Activated CD4-positive, alpha-beta T cell treated with anti-CD3 and anti-CD28 coated beads, Interleukin-2, amount 50 U/mL, for 1 hour (primary cell): ENCODE measurements at regions not wholly inside any gene's neighbourhood (a gene's known extent, or its start where the extent isn't known, plus 50 kb on each side); places are given as distances from the start of the nearest gene placed in this dataset.
"Not testable (repeated sequence)": the region's sequence is repeated elsewhere in the genome, so short reads cannot be mapped to it uniquely, and the experiment has no call there.

Source experiments
- DNase-seq: peaks from one replicate; pipeline ENCODE4 v3.0.0-alpha.2; 2020

DNA sequence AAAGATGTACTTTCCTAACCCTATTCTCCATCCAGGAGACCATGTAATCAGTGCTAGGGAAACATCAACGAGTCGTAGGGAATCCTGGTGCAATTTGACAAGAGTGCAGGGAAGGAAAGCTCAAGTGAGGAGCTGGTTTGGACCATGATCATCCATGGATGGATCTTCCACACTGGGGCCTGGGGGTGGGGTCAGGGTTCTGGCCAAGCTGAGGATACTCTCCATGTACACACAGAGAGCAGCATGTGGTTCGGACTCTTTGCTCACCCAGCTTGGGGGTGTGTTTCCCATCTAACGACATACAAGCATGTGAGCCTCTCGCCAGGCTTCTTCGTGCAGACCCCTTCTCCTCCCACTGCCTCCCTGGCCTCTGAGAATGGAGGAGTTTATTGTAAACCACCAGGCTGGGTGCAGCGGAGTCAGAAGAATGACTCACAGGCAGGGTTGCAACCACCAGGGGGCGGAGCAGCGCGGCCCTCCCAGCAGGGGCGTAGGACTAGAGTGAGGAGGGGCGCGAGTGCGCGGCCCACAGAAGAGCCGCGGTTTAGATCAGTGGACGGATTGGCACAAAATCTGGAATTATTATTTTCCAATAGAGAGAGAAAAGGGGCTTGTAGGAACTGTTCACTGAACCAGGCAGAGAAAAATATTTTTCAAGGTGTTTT is 530.0 kb upstream of the B3GAT1 start:
- not testable (repeated sequence) for DNase-seq

DNA sequence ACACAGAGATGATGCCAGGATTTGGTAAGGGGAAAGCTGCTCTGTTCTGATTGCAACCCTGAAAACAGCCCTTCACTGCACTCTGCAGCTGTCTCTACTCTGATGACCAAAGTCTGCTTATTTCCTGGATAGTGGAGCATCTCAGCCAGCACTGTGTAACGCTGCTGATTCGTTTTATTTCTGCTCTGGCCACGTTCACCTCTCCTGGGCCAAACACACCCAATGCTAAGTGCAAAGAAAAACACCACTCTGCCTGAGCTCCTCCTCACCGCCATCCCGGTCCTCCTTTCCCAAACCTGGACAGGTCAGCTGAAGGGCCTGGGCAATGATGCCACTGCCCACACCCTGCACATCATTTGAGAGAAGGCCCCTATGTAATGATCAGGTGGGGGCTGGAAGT is 529.3 kb upstream of the B3GAT1 start:
- no peak for DNase-seq

DNA sequence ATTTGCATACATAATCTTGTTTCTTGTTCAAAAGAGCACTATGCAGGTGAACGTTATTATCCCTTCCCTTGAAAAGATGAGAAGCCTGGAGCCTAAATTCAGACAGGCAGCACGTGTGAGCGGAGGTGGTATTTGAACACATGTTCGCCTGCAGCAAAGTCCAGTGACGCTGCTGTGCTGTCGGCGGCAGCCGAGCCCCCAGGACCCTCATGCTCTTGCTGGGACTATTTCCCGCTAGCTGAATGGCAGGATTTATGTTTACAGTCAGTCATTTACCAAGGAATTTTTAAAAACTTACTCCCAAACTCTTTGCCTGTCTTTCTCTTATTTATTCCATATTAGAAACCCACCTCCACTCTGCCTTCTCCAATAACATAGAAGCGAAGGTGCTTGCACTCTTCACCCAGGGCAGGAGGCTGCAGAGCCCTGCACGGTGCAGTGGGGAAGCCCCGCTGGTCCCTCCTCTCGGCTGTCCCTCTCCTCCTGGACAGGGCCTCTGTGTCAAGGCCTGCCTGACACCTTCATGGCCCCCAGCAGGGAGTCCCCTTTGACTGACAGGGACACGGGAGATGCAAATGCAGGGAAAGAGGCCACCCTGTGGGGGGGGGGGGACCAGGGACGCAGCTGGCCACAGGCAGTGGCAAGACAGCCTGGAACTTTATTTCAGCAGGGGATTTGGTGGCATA is 528.5 kb upstream of the B3GAT1 start:
- no peak for DNase-seq

DNA sequence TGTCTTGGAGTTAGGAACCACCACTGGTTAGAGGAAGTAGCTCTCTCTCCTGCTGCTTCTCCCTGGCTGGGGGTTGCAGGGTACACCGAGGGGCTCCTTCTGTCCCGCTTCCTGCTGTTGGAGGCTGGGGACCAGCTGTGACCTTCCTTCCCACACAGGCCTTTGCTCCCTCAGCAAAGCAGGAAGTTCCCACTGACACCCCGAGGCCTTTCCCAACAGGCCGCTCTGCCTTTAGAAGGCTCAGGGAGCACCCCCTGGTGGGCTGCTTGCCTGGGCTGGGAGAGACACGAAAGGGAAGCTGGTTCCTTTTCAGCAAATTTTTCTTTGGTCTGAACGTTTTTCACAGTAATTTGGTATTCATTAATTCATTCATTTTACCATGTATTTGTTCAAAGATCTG is 527.9 kb upstream of the B3GAT1 start:
- no peak for DNase-seq

DNA sequence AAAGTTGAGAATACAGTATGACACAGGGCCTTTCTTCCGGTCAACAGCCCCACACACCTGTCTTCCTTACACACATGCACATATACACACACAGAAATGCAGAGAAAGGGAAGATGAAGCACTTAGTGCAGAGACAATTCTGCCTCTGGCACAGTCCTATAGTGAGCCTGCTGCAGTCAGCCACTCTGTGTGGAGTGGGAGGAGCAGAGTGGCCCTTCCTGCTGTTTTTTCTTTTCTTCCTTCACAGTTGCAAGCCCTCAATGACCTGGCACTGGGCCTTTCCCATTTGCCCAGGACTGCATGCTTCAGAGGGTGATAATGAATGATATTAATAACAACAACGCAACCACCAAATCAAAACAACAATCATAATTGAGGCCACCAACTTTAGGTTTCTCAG is 527.0 kb upstream of the B3GAT1 start:
- DNase-seq, result no peak

DNA sequence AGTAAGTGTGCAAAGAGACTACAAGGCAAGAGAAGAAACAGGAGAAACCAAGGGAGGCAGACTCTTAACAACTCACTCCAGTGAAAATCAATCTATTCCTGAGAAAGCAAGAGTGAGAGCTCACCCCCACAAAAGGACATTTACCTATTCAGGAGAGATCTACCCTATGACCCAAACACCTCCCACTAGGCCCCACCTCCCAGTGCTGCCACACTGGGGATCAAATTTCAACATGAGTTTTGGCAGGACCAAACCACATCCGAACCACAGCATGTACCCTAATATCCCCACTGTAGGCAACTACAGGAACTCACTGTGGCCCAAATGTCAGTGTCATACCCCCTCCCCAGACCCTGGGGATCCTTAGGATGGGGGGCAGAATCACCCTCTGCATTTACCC is 526.2 kb upstream of the B3GAT1 start:
- no peak for DNase-seq

DNA sequence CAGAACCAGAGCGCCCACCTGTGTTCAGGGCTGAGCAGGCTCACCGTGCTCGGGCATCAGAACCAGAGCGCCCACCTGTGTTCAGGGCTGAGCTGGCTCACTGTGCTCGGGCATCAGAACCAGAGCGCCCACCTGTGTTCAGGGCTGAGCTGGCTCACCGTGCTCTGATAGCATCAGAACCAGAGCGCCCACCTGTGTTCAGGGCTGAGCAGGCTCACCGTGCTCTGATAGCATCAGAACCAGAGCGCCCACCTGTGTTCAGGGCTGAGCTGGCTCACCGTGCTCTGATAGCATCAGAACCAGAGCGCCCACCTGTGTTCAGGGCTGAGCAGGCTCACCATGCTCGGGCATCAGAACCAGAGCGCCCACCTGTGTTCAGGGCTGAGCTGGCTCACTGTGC is 525.2 kb upstream of the B3GAT1 start:
- DNase-seq, result not testable (repeated sequence)

DNA sequence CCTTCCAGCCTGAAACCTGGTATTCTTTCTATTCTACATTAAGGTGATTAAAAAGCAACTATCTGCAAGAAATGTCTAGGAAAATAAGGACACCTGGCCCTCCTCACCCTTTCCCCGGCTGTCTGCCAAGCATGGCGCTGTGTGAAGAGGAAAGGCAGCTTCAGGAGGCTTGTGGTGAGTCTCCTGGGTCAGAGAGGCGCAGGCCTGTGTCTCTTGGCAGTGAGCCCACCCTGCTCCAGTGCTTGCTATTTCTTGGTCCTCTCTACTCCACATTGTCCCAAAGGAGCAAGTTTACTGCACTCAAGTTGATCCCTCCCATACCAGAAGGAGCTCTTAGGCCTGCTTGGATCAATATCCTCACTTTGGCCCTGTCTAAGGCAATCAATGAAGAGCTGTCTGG is 520.7 kb upstream of the B3GAT1 start:
- DNase-seq, result no peak

DNA sequence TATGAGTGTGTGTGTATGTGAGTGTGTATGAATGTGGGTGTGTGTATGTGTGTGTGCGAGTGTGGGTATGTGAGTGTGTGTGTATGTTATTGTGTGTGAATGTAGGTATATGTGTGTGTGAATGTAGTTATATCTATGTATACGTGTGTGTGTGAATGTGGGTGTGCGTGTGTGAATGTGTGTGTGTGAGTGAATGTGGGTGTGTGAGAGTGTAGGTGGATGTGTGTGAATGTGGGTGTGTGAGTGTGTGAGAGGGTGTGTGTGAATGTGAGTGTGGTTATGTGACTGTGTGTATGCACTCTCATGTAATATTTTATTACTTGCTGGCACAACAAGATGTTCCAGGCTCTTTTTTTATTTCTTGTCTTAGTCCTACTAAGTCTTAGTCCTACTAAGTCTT is 513.4 kb upstream of the B3GAT1 start:
- no peak for DNase-seq

DNA sequence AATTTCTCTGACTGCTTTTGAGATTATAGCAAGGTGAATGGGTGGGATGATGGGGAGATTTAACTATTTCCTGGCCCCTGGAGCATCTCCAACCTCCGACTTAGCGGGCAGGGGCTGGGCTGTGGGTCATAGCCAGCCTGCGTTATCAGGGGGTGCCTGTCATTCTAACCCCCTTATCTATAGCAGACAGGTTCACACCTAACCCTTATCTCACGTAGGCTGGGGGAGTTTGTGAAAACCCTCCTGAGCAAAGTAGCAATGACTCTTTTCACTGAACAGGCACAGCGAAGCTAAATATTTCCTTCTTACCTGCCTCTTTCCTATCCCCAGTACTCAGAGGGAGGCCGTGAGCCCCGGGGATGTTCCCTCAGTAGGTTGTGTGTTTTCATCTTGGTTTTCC is 511.4 kb upstream of the B3GAT1 start:
- no peak for DNase-seq

DNA sequence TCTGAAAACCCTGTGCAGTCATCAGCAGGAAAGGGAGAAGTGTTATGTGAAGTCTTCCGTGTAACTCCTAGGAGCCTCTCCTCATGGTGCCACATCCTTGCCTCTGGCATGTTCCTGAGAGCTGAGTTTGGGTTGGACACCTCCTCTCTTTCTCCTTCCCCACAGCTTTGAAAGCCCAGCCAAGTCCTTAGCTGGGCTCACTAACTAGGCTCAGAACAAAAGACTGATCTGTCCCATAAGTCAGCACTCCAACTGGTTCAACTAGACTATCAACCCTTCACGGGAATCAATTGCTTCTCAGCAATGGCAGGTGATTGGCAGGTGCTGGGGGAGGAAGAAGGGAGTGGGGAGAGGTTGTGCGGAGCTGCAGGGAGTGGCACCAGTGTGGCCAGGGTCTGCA is 509.9 kb upstream of the B3GAT1 start:
- no peak for DNase-seq

DNA sequence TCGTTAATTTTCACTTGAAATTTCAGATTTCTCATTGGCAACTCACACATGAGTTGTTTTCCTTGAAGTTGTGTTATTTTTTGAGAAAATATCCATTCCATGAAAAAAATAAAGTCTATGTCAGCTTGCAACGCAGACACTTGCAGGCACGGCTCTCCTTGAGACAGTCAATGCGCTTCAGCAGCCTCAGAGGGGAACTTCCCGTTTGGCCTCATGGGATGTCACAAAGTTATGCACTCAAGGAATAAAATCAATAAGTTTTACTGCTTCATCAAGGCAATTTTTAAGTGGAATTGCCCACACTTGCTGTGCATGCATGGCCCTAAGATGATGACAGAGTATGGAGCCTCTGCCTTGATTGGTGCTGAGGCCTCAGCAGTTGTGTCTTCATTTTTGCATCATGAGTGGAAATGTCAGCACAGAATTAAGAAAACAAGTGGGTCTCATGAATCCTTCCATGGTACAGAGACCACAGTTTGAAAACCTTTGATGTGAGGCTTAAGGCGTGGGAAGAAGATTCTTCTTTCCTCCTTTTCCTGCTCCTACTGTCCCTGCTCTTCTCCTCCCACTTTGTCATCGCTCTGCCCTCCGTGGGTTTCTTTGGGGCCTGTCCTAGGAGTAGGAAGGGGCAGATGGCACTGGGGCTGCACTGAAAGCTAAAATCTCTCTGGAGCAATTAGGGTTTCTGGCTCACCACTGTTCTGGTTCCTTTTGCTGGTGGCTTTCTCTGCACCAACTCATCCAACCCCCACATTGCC is 509.0 kb upstream of the B3GAT1 start:
- no peak for DNase-seq

DNA sequence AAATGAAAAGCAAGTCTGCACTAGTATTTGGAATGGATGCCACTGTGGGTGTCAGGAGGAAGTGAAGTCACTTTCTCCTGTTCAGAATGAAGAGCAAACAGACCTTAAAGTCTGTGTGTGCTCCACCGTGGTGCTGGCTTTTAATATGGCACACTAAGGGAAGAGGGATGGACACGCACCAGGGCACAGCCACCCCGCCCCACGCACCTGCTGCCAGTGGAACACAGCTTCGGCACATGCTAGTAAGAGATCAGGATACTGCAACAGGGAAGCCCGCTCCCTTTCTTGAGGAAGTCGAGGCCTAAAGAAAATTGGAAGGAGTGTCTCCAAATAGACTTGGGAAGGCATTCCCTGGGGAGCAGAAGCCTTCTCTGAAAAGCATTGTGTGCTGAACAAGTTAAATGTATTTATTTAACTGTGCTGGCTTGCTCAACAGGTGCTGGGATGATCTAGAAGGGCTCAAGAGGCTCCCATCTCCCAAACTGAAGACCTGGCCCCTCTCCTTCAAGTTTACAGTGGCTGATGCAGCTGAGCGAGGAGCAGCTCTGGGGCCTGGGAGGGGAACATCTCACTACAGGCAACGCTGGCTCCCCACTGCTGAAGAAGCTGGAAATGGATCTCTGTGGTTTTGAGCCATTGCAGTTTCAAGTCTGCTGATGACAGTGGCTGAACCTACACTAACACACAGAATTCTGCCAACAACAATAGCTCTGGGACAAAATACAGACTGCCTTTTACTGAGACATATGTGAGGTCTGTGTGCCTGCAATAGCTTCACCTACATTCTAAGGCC is 504.6 kb upstream of the B3GAT1 start:
- no peak for DNase-seq

DNA sequence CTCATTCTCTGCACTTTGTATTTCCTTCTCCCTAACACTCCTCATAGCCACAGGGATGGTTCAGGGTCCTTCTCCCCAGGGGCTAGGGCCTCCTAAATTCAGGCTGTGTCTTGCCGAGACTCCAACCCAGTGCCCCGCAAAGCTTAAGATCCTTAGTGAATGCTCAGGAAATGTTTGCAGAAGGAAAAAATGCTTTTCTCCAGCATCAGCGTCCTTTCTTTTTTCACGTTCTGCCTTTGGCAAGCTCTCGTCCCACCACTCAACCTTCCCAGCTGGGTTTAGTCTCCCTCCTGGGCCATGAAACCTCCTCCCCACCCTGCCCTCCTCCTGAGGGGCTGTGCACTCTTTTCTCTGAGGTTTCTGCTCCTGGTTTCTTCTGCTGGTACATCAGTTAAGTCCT is 503.8 kb upstream of the B3GAT1 start:
- DNase-seq, result no peak

DNA sequence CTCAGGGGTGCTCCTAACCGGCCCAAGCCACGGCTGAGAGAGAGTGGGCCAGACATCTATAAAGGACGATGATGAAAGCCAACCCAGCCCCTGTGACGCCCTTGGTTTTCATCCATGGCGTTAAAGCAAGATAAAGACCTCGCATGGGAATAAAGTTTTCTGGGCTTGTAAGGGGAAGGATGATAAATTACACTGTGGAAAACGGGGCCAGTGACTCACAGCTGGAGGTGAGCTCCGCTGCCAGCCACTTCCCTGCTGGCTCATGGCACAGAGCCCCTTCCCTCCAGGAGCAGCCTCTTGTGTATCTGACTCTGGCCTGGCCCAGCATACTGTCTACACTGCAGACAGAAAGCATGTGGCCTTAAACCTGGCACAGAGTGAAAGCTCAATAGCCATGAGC is 503.2 kb upstream of the B3GAT1 start:
- no peak for DNase-seq

DNA sequence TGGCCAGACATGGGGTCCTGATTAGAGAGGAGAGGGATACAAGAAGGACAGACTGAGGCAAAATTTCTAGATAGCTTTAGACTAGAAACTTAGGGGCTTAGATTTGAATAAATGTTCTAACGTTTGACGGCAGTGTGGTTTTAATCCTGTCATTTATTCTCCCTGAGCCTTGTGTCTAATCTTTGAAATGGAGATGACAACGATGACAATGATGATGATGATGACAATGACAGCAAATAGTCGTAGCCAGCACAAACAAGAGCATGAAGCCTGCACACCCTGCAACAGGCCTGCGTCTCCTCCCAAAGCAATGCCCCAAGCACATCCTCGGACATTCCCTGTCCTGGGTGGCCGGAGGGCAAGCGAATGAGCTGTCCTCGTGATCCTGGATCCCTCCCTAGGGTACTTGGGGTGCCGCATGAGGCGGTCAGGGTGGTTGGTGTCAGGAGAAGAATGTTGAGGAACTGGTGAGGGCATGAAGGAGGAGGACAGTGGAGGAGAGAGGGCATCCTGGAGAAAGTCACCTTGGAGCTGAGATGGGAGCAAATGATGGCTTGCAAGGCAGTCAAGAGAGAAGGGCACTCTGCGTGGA is 502.1 kb upstream of the B3GAT1 start:
- DNase-seq, result no peak

DNA sequence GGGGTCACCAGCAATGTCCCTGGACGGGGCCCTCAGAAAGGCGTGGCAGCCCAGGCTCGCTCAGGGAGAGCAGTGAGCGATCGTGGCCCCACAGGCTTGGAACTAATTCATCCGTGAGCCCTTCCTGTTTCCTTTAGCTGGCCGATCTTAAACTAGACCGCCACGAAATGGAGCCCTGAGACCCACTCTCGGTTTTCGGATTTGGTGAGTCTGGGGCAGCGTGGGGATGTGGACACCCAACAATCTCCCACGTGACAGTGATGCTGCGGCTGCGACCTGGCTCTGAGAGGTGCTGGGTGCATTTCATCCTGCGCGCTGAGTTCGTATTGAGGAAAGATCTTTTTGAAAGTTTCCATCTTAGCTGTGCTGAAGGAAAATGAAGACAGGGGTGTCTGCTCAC is 501.3 kb upstream of the B3GAT1 start:
- DNase-seq, result no peak

DNA sequence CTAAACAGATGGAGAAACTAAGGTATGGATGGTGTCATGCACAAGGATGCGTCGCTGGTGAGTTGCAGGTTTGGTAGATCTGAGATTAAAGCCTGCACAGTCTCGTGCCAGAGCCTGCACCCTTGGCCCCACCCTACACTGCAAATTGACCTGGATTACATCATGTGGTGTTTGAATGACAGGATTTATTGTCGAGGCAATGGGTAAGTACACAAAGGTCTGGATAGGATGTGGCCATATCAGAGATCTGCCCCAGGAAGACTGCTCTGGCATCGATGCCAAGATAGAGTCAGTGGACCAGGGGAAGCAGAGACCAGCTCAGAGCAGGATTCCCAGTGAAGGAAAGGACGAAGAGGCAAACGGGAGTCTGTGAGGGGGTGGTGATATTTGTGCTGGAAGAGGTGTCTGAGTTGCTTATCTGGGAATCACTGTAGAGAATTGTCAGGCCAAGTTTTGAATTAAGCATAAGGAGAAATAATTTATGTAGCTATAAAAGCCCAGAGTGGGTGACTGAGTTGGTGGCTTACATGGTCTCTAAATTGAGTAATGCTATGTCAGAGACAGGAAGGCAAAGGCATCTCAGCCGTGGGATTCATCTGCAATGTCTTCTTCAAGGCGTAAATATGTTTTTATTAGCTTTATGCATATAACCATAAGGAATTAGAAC is 499.6 kb upstream of the B3GAT1 start:
- DNase-seq, result no peak

DNA sequence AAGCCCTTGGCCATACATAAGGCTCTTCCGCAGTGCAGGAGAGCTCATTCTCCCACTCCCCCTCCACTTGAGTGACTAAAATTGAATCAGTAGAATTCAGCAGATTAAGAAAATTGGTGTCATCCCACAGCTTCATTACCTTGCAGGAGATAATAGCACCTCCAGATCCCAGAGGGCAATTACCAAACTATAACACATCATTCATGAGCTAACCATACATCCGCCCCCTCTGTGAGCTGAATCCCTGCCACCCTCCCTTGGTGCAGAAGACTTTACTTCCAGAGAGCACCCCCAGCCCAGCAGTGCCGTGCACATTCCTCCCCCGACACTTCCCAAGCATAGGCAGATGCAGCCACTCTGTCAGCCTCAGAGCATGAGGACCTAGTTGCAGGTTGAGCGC is 496.5 kb upstream of the B3GAT1 start:
- DNase-seq, result no peak

DNA sequence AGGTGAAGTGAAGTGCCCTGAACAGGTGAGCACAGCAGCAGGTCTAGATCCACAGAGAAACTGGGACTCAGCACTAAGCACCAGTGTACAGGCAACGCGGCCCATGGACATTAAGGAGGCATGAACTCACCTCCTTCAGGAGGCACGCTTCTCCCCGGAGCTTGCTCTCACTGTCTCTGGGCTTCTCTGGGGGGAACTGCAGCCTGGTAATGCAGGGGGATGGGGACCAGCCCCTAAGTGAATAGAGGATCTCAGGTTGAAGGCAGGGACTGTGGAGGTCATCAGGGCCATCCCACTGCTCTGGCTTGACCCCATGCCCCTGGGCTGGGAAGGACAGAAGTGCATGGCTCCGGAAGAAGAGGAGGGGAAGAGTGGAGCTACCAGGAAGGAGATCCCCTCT is 495.6 kb upstream of the B3GAT1 start:
- no peak for DNase-seq

DNA sequence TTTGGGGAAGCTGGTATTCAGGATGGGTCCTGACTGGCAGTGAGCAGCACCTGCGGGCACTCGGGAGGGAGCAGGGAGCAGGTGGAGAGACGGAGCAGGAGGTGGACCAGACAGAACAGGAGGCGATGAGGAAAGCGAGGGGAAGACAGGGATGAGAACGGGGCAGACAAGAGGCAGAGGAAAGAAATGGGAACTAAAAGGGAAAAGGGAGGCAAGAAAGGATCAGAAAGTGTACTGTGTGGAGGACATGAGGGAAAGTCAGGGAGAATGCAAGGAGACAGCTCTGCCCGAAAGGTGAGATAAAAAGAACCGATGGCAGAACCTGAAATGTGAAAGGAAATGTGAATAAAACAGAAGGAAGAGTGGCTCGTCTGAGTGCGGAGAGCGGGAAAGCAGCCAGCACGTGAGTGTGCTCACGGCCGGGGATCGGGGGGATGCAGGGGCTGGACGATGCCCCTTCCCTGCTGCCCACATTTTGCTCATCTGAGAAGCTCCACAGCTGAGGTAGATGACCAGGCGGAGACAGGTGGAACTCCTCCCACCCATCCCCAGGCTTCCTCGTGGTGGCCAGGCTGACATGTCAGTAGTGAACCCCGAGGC is 494.4 kb upstream of the B3GAT1 start:
- DNase-seq, result no peak

DNA sequence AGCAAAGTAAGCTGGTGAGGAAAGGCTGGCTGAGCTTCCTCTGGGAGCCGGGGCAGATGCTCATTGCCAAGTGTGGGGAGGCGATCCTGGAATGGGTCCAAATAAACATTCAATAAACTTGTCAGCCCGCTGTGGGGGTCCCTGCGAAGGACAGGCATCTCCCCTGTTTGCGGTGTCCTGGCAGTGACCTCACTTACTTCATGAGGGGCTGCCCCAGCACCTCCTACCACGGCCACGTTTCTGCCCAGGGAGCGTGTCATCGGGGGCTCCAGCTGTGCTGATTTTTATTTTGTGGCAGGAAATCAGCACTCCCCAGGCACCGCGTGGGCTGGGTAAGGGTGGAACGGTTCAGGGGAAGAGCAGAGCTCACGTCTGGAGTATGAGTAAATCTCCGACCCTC is 493.9 kb upstream of the B3GAT1 start:
- no peak for DNase-seq
